H1 (cell line): ENCODE measurements at regions not wholly inside any gene's neighbourhood (a gene's known extent, or its start where the extent isn't known, plus 50 kb on each side); places are given as distances from the start of the nearest gene placed in this dataset.

Experiments
- CTCF ChIA-PET: fragments of 300-600 bp; sonication (Branson Sonifier 250); formaldehyde crosslinking; loops from one replicate; lab custom pipeline; 2021; ENCODE audit not compliant: partially characterized antibody; lab: Charles Lee
- POLR2A ChIA-PET: fragments of 300-600 bp; sonication (Branson Sonifier 250); formaldehyde crosslinking; loops from one replicate; lab custom pipeline; 2021; ENCODE audit warnings: inconsistent platforms; ENCODE audit not compliant: partially characterized antibody; lab: Charles Lee
- DNase-seq, 2 experiments: peaks; one replicate each; pipeline versions ENCODE4 v3.0.0 to v3.0.0-alpha.2; 2010 to 2022; ENCODE audit warnings: low spot score in 2 of 2, low read depth in 1 of 2, mixed read lengths in 1 of 2
- FAIRE-seq: peaks from 2 replicates; lab custom pipeline; 2011; peaks lifted over from hg19 to GRCh38; lab: Jason Lieb, UNC
- H2AFZ ChIP-seq: 2 replicates; pipeline ENCODE4 v1.8.1; 2012; ENCODE audit warnings: low read length, inconsistent platforms
- H2AK5ac ChIP-seq: 2 replicates; pipeline ENCODE4 v1.6.1; 2013; ENCODE audit warnings: low read depth, low read length
- H2BK120ac ChIP-seq: replicated peaks from 2 replicates; pipeline ENCODE3; 2013; ENCODE audit warnings: low read depth, low read length, inconsistent platforms
- H2BK12ac ChIP-seq: 2 replicates; pipeline ENCODE4 v1.6.1; 2013; ENCODE audit warnings: low read depth, low read length
- H2BK15ac ChIP-seq: 2 replicates; pipeline ENCODE4 v1.6.1; 2013; ENCODE audit warnings: low read length
- H2BK20ac ChIP-seq: 2 replicates; pipeline ENCODE4 v1.6.1; 2013; ENCODE audit warnings: low read length
- H2BK5ac ChIP-seq: 2 replicates; pipeline ENCODE4 v1.6.1; 2013; ENCODE audit warnings: low read depth, low read length
- H3K14ac ChIP-seq: 2 replicates; pipeline ENCODE4 v1.6.1; 2013; ENCODE audit warnings: inconsistent platforms; ENCODE audit not compliant: insufficient read length
- H3K18ac ChIP-seq: 2 replicates; pipeline ENCODE4 v1.6.1; 2013; ENCODE audit warnings: low read length; ENCODE audit errors: extremely low read depth
- H3K23ac ChIP-seq: 2 replicates; pipeline ENCODE4 v1.6.1; 2013; ENCODE audit warnings: inconsistent platforms; ENCODE audit not compliant: insufficient read length
- H3K23me2 ChIP-seq: 2 replicates; pipeline ENCODE4 v1.6.1; 2013; ENCODE audit warnings: low read depth, low read length
- H3K27ac ChIP-seq: 2 replicates; pipeline ENCODE4 v1.6.1; 2011; ENCODE audit warnings: low read depth, low read length, inconsistent platforms
- H3K27me3 ChIP-seq, 4 experiments: replicated peaks in 1 of 4; 1 replicate in 1 of 4; 2 replicates in 3 of 4; pipeline versions ENCODE4 v1.6.1 to v1.8.1; 2011 to 2013; ENCODE audit warnings: low read length in 3 of 4, mild to moderate bottlenecking in 3 of 4, inconsistent platforms in 2 of 4, mixed read lengths in 2 of 4, moderate library complexity in 1 of 4; ENCODE audit not compliant: control insufficient read depth in 3 of 4, insufficient read depth in 3 of 4; ENCODE audit errors: extremely low read depth in 1 of 4
- H3K36me3 ChIP-seq, 4 experiments: 2 replicates each; pipeline versions ENCODE4 v1.6.1 to v1.8.1; 2011 to 2013; ENCODE audit warnings: mild to moderate bottlenecking in 4 of 4, low read length in 3 of 4, moderate library complexity in 2 of 4, control low read depth in 1 of 4, inconsistent platforms in 1 of 4; ENCODE audit not compliant: insufficient read depth in 4 of 4, control insufficient read depth in 2 of 4
- H3K4ac ChIP-seq: replicated peaks from 2 replicates; pipeline ENCODE3; 2013; ENCODE audit warnings: low read length, low read depth, mixed read lengths, inconsistent platforms; ENCODE audit not compliant: insufficient read length
- H3K4me1 ChIP-seq, 4 experiments: replicated peaks in 1 of 4; 1 replicate in 1 of 4; 2 replicates in 3 of 4; pipeline versions ENCODE4 v1.6.1 to v1.8.1; 2011 to 2013; ENCODE audit warnings: low read length in 3 of 4, inconsistent platforms in 2 of 4, mixed read lengths in 1 of 4; ENCODE audit not compliant: insufficient read depth in 4 of 4, control insufficient read depth in 3 of 4
- H3K4me2 ChIP-seq, 2 experiments: 2 replicates each; pipeline versions ENCODE4 v1.6.1 to v1.8.1; 2011 to 2013; ENCODE audit warnings: low read depth in 2 of 2, low read length in 2 of 2, control low read depth in 1 of 2, inconsistent platforms in 1 of 2, mild to moderate bottlenecking in 1 of 2; ENCODE audit not compliant: insufficient read depth in 1 of 2
- H3K4me3 ChIP-seq, 4 experiments: fragments of 200-600, 300-600 bp in 1 of 4; sonication (generic), shearing (Covaris generic), sonication (Bioruptor Twin) in 1 of 4; 2 replicates each; pipeline versions ENCODE4 v1.5.1 to v1.8.1; 2011 to 2016; ENCODE audit warnings: low read length in 4 of 4, low read depth in 3 of 4, control low read depth in 2 of 4, inconsistent platforms in 2 of 4, mild to moderate bottlenecking in 2 of 4, mixed read lengths in 1 of 4, moderate library complexity in 1 of 4; ENCODE audit not compliant: insufficient read depth in 2 of 4; ENCODE audit errors: extremely low read depth in 1 of 4
- H3K56ac ChIP-seq: replicated peaks from 2 replicates; pipeline ENCODE3; 2013; ENCODE audit warnings: low read depth, mild to moderate bottlenecking, mixed read lengths, low read length, inconsistent platforms; ENCODE audit not compliant: insufficient read length
- H3K79me1 ChIP-seq: 2 replicates; pipeline ENCODE4 v1.6.1; 2013; ENCODE audit warnings: low read depth, low read length, control low read depth
- H3K79me2 ChIP-seq, 2 experiments: 2 replicates each; pipeline versions ENCODE4 v1.6.1 to v1.8.1; 2012 to 2013; ENCODE audit warnings: low read length in 2 of 2, mild to moderate bottlenecking in 2 of 2, inconsistent platforms in 1 of 2; ENCODE audit not compliant: insufficient read depth in 2 of 2, control insufficient read depth in 1 of 2
- H3K9ac ChIP-seq, 4 experiments: replicated peaks in 1 of 4; 1 replicate in 1 of 4; 2 replicates in 3 of 4; pipeline versions ENCODE4 v1.6.1 to v1.8.1; 2011 to 2013; ENCODE audit warnings: low read depth in 3 of 4, low read length in 3 of 4, control low read depth in 2 of 4, mild to moderate bottlenecking in 2 of 4, moderate library complexity in 2 of 4, inconsistent platforms in 1 of 4; ENCODE audit errors: extremely low read depth in 1 of 4
- H3K9me3 ChIP-seq, 2 experiments: 2 replicates each; pipeline versions ENCODE4 v1.6.1 to v1.8.1; 2012 to 2013; ENCODE audit warnings: mild to moderate bottlenecking in 2 of 2, moderate library complexity in 2 of 2, control low read depth in 1 of 2, inconsistent platforms in 1 of 2, low read depth in 1 of 2, low read length in 1 of 2, mixed read lengths in 1 of 2; ENCODE audit not compliant: insufficient read depth in 2 of 2
- H4K20me1 ChIP-seq, 2 experiments: replicated peaks in 1 of 2; 2 replicates each; pipeline versions ENCODE3 to v1.8.1; 2011 to 2013; ENCODE audit warnings: inconsistent platforms in 2 of 2, low read length in 2 of 2, mild to moderate bottlenecking in 1 of 2; ENCODE audit not compliant: insufficient read depth in 2 of 2, control insufficient read depth in 1 of 2
- H4K5ac ChIP-seq: 2 replicates; pipeline ENCODE4 v1.6.1; 2013; ENCODE audit warnings: low read length, low read depth, mixed read lengths, inconsistent platforms; ENCODE audit not compliant: insufficient read length
- H4K8ac ChIP-seq: 2 replicates; pipeline ENCODE4 v1.8.0; 2013; ENCODE audit warnings: mild to moderate bottlenecking, moderate library complexity, low read length, inconsistent platforms; ENCODE audit not compliant: insufficient read depth; ENCODE audit errors: extremely low read depth
- H4K91ac ChIP-seq: replicated peaks from 2 replicates; pipeline ENCODE3; 2013; ENCODE audit warnings: low read length, mixed read lengths, inconsistent platforms; ENCODE audit not compliant: insufficient read length
- ASH2L ChIP-seq: fragments of 200-600, 300-600 bp; sonication (generic); IDR thresholded peaks from one replicate; pipeline ENCODE4 v1.7.1; 2017; ENCODE audit warnings: low read length
- CEBPB ChIP-seq: IDR thresholded peaks from 2 replicates; pipeline ENCODE4 v1.6.1; 2012; ENCODE audit warnings: low read depth, low read length
- CREB1 ChIP-seq: IDR thresholded peaks from 2 replicates; pipeline ENCODE4 v1.6.1; 2012; ENCODE audit warnings: inconsistent platforms
- CTBP2 ChIP-seq: IDR thresholded peaks from 2 replicates; pipeline ENCODE4 v1.7.0; 2011; ENCODE audit warnings: borderline replicate concordance, mild to moderate bottlenecking, moderate library complexity, mixed read lengths, low read length; ENCODE audit not compliant: insufficient read depth, insufficient read length
- NANOG ChIP-seq: IDR thresholded peaks from 2 replicates; pipeline ENCODE4 v1.6.1; 2011; ENCODE audit warnings: low read length, low read depth, mild to moderate bottlenecking, inconsistent platforms; ENCODE audit not compliant: insufficient read depth, poor library complexity, severe bottlenecking
- POLR2AphosphoS5 ChIP-seq: IDR thresholded peaks from 2 replicates; pipeline ENCODE4 v1.6.1; 2011; ENCODE audit warnings: low read depth, low read length
- WGBS, 2 experiments: shearing (Covaris generic) in 1 of 2; methylation state at CpG; one replicate each; pipeline versions ENCODE4 v1.1.6 to v1.1.7; 2013 to 2015; ENCODE audit warnings: low lambda C conversion rate in 2 of 2, mixed read lengths in 2 of 2, inconsistent platforms in 1 of 2, low coverage in 1 of 2, missing lambda C conversion rate in 1 of 2; ENCODE audit not compliant: insufficient replicate concordance in 2 of 2, insufficient coverage in 1 of 2, insufficient read length in 1 of 2; ENCODE audit errors: extremely low coverage in 1 of 2, missing lambda C conversion rate in 1 of 2; 5-methylcytosine and 5-hydroxymethylcytosine counted together
- TF ChIP-seq, protein P1 (sequence below), 3 experiments: IDR thresholded peaks; 1 replicate in 2 of 3; 2 replicates in 1 of 3; pipeline versions ENCODE4 v1.5.1 to v1.6.1; 2011; ENCODE audit warnings: low read length in 3 of 3, mild to moderate bottlenecking in 3 of 3, inconsistent platforms in 2 of 3, low read depth in 1 of 3, moderate library complexity in 1 of 3; ENCODE audit not compliant: insufficient read depth in 1 of 3; ENCODE audit errors: control extremely low read depth in 1 of 3
- TF ChIP-seq, protein P2 (sequence below): IDR thresholded peaks from 2 replicates; pipeline ENCODE4 v1.6.1; 2011; ENCODE audit warnings: low read depth, mild to moderate bottlenecking, low read length; ENCODE audit not compliant: insufficient read depth
- TF ChIP-seq, protein P3 (sequence below): IDR thresholded peaks from 2 replicates; pipeline ENCODE4 v1.6.1; 2011; ENCODE audit warnings: low read length, improper control_type of control experiment

DNA sequence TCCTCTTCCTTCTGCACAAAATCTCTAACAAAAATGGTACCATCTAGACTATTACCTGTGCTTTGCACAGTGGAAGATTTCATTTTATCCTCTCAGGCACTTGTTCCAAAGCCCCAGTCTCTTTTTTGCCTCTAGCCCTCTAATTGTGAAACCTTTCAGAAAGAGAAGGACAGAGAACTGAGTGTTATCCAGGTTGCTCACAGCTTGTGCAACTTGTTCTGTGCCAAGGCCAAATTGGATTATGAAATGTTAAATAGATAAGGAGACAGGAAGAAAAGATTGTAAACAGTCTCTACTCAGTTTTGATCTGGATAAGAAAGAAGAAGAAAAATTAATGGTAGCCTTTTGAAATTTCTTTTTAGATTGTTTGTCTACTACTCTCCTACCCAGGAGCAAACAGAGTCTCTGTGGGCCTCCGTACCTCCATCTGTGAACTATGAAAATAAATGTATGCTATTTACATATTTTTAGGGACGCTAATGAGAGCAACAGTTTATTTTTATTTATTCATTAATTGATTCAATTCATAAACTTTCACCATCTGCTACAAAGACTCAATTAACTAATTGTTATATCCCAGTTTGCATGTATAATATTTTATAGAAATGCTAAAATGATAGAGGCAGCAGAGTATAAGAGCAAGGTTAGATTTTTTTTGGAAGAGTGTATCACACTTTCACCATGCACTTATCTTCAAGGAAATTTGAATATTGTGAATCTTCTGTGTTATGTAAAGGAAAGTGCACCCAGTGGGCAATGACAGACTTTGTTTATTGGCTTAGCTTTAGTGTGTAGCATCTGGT, 339.0 kb upstream of the ETAA1 start:
- no peak overlapping the region for H3K56ac ChIP-seq
- H2BK12ac ChIP-seq = no peak overlapping the region
- no peak overlapping the region for H2BK20ac ChIP-seq
- no peak overlapping the region for H2BK15ac ChIP-seq
- no peaks in the 10 kb centered on the region for H4K20me1 ChIP-seq
- no peak overlapping the region for H2AK5ac ChIP-seq
- POLR2A ChIA-PET = no interaction called here
- no peak overlapping the region for H2BK120ac ChIP-seq
- no peak overlapping the region for H2BK5ac ChIP-seq
- no peak for DNase-seq
- FAIRE-seq = no peak
- WGBS, 2 experiments = 82% methylated on average over 2 of the region's 2 CpGs; no CpG with 5 or more reads in 1 of the 2 experiments
- H3K9me3 ChIP-seq = no peaks in the 10 kb centered on the region
- H2AFZ ChIP-seq = no peak overlapping the region
- CTCF ChIA-PET = interaction anchor here (0.6 kb wide), 1 partner anchor 1225 kb away, joined by 3 read pairs; no protein-coding TSS in a partner anchor
- no peaks in the 10 kb centered on the region for H3K4me1 ChIP-seq
- no peak overlapping the region for H3K9ac ChIP-seq
- no peak overlapping the region for H3K23ac ChIP-seq
- no peaks in the 10 kb centered on the region for H3K23me2 ChIP-seq
- no peak overlapping the region for H3K27ac ChIP-seq
- no peak overlapping the region for H3K14ac ChIP-seq
- H4K5ac ChIP-seq = no peak overlapping the region
- no peak overlapping the region for H3K4me2 ChIP-seq
- no peak overlapping the region for H4K91ac ChIP-seq
- no peak overlapping the region for H3K18ac ChIP-seq
- no peak overlapping the region for H3K4ac ChIP-seq
- H3K79me2 ChIP-seq = no peaks in the 10 kb centered on the region
- H3K27me3 ChIP-seq = no peaks in the 10 kb centered on the region
- H3K36me3 ChIP-seq = no peaks in the 10 kb centered on the region
- no peak overlapping the region for H3K4me3 ChIP-seq
- H3K79me1 ChIP-seq = no peaks in the 10 kb centered on the region
- H4K8ac ChIP-seq = no peak overlapping the region
- TF ChIP-seq CTBP2 = no peak
- TF ChIP-seq, protein P1, sequence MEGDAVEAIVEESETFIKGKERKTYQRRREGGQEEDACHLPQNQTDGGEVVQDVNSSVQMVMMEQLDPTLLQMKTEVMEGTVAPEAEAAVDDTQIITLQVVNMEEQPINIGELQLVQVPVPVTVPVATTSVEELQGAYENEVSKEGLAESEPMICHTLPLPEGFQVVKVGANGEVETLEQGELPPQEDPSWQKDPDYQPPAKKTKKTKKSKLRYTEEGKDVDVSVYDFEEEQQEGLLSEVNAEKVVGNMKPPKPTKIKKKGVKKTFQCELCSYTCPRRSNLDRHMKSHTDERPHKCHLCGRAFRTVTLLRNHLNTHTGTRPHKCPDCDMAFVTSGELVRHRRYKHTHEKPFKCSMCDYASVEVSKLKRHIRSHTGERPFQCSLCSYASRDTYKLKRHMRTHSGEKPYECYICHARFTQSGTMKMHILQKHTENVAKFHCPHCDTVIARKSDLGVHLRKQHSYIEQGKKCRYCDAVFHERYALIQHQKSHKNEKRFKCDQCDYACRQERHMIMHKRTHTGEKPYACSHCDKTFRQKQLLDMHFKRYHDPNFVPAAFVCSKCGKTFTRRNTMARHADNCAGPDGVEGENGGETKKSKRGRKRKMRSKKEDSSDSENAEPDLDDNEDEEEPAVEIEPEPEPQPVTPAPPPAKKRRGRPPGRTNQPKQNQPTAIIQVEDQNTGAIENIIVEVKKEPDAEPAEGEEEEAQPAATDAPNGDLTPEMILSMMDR (IDR thresholded peaks at IDR 0.05; ENCODE audit: control extremely low read depth in 1 of 3, insufficient read depth in 1 of 3, low read depth in 1 of 3, low read length in 3 of 3) = no peak
- TF ChIP-seq CEBPB = no peak
- TF ChIP-seq ASH2L = no peak
- no peak for TF ChIP-seq NANOG
- no peak for TF ChIP-seq POLR2AphosphoS5
- TF ChIP-seq, protein P2, sequence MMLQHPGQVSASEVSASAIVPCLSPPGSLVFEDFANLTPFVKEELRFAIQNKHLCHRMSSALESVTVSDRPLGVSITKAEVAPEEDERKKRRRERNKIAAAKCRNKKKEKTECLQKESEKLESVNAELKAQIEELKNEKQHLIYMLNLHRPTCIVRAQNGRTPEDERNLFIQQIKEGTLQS = no peak
- TF ChIP-seq, protein P3, sequence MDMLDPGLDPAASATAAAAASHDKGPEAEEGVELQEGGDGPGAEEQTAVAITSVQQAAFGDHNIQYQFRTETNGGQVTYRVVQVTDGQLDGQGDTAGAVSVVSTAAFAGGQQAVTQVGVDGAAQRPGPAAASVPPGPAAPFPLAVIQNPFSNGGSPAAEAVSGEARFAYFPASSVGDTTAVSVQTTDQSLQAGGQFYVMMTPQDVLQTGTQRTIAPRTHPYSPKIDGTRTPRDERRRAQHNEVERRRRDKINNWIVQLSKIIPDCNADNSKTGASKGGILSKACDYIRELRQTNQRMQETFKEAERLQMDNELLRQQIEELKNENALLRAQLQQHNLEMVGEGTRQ = no peak
- no peak for TF ChIP-seq CREB1
